ENCODE measurements at regions not wholly inside any gene's neighbourhood (a gene's known extent, or its start where the extent isn't known, plus 50 kb on each side); places are given as distances from the start of the nearest gene placed in this dataset.

DNA sequence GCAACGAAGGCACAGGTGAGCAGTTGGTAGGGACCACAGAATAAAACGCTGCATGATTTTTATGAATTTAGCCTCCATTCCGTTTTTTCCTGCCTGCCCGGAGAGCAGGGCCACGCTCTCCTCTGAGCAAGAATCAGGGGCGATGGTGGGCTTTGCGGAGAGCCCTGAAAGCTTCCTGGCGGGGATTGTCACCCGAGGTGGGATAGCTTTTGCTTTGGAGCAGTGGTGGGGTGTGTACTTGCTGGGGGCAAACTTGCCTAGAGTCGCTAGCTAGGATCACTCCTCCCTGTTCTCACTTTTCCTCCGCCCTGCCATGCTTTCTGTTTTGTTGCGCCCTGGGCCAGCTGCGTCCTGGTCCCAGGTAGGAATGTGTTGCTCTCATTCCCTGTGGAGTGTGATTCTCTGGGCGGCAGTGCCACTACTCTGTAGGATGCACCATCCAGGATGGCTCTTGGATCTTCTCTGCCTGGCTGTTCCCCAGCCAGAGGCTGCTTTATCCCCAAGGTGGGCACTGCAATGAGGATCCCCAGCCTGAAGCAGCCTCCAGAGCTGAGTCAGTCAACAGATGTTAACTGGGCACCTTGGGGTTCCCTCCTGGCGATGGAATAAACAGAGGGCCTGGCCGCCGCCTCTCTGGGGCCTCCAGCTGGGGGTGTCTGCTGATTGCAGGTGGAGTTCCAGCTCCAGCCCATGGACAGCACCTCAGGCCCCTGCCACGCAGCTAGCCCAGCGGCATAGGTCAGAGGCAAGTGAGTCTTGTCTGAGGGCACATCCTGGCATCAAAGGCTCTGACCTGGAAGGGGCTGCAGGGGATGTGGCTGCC is 360.9 kb upstream of the TNRC6C start:
- no peak for DNase-seq (ENCODE audit: low read depth, low spot score)
- in situ Hi-C loops (cut with HindIII; ENCODE audit: low pct_unique_long_range_greater_than_20kb, low sequenced_read_pairs), result loop anchor here (10.0 kb wide), 1 partner anchor 83 kb away; no protein-coding TSS in a partner anchor

GRCh38 chr17:77598241-77598620 is 360.3 kb upstream of the TNRC6C start:
- in situ Hi-C loops (cut with HindIII; ENCODE audit: low pct_unique_long_range_greater_than_20kb, low sequenced_read_pairs), result loop anchor here (10.0 kb wide), 1 partner anchor 83 kb away; no protein-coding TSS in a partner anchor
- DNase-seq (ENCODE audit: low read depth, low spot score), result no peak

- in situ Hi-C loops (cut with HindIII; ENCODE audit: low pct_unique_long_range_greater_than_20kb, low sequenced_read_pairs), result loop anchor here (10.0 kb wide), 1 partner anchor 85 kb away; no protein-coding TSS in a partner anchor
- no peak for DNase-seq (ENCODE audit: low read depth, low spot score)
Measured at GRCh38 chr17:77599699-77600098, 358.8 kb upstream of the TNRC6C start.

DNA sequence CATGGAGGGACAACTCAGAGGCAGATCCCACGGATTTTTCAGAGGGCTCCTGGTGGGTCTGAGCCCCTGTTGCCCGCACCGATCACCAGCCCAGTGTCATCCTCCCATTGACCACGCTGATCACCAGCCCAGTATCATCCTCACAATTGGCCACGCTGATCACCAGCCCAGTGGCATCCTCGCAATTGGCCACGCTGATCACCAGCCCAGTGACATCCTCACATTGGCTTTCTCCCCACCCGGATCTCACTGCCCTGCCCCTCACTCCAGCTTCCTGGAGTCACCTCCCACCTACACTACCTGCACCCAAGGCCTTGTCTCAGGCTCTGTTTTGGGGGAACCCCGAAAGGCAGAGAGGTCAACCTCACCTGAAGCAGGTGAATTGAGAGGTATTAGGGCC is 358.2 kb upstream of the TNRC6C start:
- in situ Hi-C loops (cut with HindIII; ENCODE audit: low pct_unique_long_range_greater_than_20kb, low sequenced_read_pairs), result no loop called here
- DNase-seq (ENCODE audit: low read depth, low spot score), result no peak

DNA sequence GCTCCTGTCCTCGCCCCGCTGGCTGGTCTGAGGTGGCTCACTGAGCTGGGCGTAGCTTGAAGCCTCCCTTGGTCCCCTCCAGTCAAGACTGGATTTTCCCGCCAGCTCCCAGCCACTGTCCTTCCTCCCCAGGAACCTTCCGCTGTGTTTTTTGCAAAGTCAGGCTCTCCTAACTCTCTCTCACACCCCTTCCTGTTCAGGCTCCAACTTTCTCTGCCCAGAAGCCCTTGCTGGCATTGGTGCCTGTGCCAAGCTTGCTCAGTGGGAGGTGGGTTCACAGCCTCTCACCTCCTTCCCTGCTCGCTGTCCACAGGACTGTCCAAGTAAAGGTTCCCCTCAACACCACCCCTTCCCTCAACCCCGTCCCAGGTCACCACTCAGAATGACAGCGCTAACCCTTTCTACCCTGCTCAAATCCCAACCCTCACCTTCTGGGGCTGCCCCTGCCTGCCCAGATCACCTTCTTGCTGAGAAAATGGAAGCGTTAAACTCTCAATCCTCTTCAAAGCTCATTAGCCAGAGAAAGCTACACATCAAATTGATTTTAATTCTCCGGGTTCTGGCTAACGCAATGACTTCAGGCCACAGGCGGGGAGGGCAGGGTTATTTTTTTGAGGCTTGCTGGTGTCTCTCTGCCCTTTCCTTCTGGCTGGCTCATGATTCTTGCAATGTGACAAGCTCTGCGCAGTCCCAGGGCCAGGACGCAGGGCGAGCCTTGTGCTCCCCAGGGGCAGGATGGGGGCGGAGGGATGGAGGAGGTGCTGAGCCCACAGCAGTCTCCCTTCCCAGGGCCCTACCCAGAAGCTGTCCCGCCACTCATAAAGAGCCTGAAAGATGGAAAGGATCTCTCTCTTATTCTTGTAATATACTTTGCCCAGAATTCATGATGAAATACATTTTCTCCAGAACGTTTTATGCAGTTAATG is 357.2 kb upstream of the TNRC6C start:
- in situ Hi-C loops (cut with HindIII; ENCODE audit: low pct_unique_long_range_greater_than_20kb, low sequenced_read_pairs), result no loop called here
- no peak for DNase-seq (ENCODE audit: low read depth, low spot score)

DNA sequence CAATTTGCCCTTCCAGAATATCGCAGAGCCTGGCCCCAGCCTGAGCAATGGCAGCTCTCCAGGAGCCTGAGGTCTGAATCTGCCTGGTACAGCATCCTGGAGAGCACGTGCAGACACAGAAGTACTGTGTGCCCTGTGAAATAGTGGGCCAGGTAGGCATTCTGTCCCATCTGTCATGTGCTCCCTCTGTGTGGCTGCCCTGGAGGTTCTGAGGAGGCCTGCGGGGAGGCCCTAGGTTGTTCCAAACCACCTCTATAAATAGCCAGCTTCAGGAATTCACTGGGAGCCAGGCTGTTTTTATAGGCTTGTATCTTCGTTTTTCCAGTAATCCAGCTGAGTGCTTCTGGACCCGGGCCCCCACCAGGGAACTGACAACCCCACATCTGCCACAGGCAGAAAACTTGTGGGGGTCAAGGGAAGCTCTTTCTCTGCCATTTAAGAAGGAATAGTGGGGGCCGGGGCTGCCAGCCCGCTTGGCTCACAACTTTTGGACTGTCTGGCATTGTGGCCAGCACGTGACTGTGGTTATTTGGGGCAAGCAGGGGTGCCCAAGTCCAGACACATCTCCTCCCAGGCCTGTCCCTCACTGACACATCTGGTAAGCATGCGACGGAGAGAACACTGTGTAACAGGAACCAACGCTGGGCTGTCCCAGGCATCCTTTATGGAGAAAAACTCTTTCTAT is 356.3 kb upstream of the TNRC6C start:
- DNase-seq (ENCODE audit: low read depth, low spot score), result no peak
- in situ Hi-C loops (cut with HindIII; ENCODE audit: low pct_unique_long_range_greater_than_20kb, low sequenced_read_pairs), result no loop called here

GRCh38 chr17:77602883-77603640 is 355.4 kb upstream of the TNRC6C start:
- in situ Hi-C loops (cut with HindIII; ENCODE audit: low pct_unique_long_range_greater_than_20kb, low sequenced_read_pairs), result no loop called here

DNA sequence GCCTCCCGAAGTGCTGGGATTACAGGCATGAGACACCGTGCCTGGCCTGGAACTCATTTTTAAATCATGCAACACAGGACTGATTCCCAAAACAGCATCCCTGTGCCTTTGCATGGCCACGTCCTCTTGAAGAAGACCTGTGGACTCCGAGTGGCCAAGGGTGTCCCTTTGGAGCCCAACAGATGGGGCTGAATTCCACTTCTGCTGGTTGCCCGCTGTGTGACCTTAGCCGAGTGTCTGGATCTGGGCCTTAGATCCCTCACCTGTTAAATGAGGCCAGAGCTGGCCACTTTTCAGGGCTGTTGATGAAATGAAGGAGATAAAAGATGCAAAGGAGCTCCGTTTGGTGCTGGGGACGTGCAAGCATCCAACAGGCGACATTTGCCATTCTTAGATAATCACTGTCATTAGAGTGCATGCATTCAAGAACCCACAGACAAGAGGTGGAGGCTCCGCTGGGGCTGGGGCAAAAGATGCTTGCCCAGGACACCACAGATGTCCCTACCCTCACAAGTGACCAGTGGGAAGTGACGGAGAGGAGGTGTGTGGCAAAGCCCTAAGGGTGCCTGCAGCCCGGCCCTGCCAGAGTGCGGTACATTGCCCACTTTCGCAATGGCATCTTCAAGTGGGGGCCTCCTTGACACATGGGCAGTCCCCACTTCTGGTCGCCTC is 354.1 kb upstream of the TNRC6C start:
- in situ Hi-C loops (cut with HindIII; ENCODE audit: low pct_unique_long_range_greater_than_20kb, low sequenced_read_pairs), result no loop called here
- no peak for DNase-seq (ENCODE audit: low read depth, low spot score)

More at GRCh38 chr17:77602883-77603640, 355.4 kb upstream of the TNRC6C start:
- DNase-seq (ENCODE audit: low read depth, low spot score), result no peak

GRCh38 chr17:77604973-77605313 is 353.6 kb upstream of the TNRC6C start:
- DNase-seq (ENCODE audit: low read depth, low spot score), result no peak
- in situ Hi-C loops (cut with HindIII; ENCODE audit: low pct_unique_long_range_greater_than_20kb, low sequenced_read_pairs), result no loop called here

DNA sequence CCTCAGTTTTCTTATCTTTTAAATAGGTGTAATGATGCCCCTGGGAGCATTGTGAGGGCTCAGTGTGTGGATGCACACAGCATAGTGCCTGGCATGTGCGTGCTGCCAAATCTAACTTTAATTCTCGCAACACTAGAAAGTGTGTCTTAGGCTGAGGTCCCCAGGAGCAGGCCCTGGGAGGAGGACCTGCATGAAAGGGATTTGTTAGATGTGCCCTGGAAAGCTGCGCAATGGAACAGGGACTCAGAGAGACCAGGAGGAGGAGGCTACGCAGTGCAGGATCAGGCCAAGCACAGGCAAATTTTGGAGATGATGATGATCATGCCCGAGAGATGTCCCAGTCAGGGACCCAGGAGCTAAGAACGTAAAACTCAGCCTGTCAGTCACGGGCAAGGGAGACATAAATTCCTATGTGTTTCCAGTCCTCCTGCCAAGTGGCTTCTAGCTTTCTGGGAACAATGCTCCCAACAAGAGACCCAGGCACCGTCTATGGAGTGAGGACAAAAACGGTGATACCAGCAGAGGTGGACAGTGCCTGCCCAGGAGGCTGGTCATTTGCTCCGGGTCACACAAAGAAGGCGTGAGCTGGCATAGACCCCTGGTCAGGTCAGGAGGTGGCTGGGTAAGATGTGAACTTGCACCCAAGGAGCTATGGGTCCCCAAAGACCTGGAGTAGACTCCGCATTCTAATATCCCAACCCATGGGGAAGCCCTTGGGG is 352.2 kb upstream of the TNRC6C start:
- in situ Hi-C loops (cut with HindIII; ENCODE audit: low pct_unique_long_range_greater_than_20kb, low sequenced_read_pairs), result no loop called here
- no peak for DNase-seq (ENCODE audit: low read depth, low spot score)

DNA sequence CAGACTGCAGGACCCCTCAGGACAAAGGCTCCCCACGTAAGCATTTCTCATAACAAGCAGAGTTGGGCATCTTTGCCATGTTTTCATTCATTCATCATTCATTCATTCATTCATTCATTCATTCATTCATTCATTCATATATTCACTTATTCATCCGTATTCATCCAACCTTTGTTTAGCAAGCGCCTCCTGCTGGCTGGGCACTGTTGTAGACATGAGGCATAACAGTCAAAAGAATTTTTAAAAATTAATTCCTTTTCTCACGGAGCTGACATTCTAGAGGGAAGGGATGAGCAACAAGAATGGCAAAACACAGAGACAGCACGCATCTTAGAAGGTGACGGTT is 351.7 kb upstream of the TNRC6C start:
- no peak for DNase-seq (ENCODE audit: low read depth, low spot score)
- in situ Hi-C loops (cut with HindIII; ENCODE audit: low pct_unique_long_range_greater_than_20kb, low sequenced_read_pairs), result no loop called here

DNA sequence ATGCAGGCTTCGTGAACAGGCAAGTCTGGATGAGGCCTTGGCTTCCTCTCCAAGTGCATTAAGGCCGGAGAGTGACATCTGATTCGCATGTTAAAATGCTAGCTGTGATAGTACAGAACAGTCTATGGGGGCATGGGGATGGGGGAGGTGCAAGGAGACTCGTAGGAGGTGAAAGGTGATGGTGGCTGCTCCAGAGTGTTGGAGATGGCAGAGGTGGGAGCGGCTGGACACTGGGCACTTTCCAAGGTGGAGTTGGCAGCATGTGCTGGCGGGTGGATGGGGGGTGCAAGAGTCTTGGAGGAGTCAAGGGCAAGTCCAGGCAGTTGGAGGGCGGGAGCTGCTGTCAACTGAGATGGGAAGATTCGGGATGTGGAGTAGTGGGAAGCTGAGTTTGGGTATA is 350.9 kb upstream of the TNRC6C start:
- no peak for DNase-seq (ENCODE audit: low read depth, low spot score)
- in situ Hi-C loops (cut with HindIII; ENCODE audit: low pct_unique_long_range_greater_than_20kb, low sequenced_read_pairs), result no loop called here

DNA sequence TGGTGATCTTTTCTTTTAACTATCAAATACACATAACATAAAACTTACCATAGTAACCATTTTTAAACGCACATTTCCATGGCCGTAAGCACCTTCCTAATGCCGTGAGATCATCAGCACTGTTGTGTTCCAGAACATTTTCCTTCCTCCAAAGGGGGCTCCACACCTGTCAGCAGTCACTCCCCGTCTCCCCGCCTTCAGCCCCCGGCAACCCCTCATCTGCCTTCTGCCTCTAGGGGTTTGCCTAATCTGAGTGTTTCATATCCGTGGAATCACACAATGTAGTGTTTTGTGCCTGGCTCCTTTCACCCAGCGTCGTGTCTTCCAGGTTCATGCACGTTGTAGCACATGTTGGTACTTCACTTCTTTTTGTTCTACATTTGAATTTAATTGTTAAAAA is 350.1 kb upstream of the TNRC6C start:
- in situ Hi-C loops (cut with HindIII; ENCODE audit: low pct_unique_long_range_greater_than_20kb, low sequenced_read_pairs), result no loop called here
- DNase-seq (ENCODE audit: low read depth, low spot score), result no peak

GRCh38 chr17:77609553-77610517 is 348.7 kb upstream of the TNRC6C start:
- DNase-seq (ENCODE audit: low read depth, low spot score), result no peak
- in situ Hi-C loops (cut with HindIII; ENCODE audit: low pct_unique_long_range_greater_than_20kb, low sequenced_read_pairs), result no loop called here

DNA sequence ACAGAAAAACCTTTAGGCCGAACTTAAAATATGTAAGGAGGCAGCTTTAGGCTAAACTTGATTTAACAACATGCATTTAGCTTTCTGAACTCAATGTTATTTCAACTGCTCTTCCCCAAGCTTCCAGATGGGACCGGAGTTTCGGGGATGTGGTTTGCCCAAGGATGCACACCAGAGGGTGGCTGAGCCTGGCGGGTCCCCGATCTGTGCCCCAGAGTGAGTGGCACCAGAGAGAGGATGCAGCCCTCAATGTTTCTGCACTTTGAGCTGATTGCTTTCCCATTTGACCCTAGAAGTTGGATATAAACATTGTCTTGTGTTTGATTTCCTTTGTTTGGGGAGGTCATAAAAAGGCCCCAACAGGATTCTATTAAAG is 348.0 kb upstream of the TNRC6C start:
- no peak for DNase-seq (ENCODE audit: low read depth, low spot score)
- in situ Hi-C loops (cut with HindIII; ENCODE audit: low pct_unique_long_range_greater_than_20kb, low sequenced_read_pairs), result no loop called here
